B cell (primary cell): ENCODE measurements at regions not wholly inside any gene's neighbourhood (a gene's known extent, or its start where the extent isn't known, plus 50 kb on each side); places are given as distances from the start of the nearest gene placed in this dataset.

Experiments
- ATAC-seq: fragments of 200-7000 bp; cut with Tn5 transposase; one replicate; pipeline ENCODE4 v1.10.0; 2021; ENCODE audit warnings: low read depth, mild to moderate bottlenecking, moderate number of reproducible peaks, moderate library complexity
- CTCF ChIA-PET: fragments of 350-600 bp; sonication (Branson Sonifier 250); formaldehyde crosslinking; loops from one replicate; lab custom pipeline; 2021; ENCODE audit warnings: antibody characterized with exemption, inconsistent platforms; lab: Charles Lee
- POLR2A ChIA-PET: fragments of 350-600 bp; sonication (Branson Sonifier 250); formaldehyde crosslinking; loops from one replicate; lab custom pipeline; 2021; ENCODE audit warnings: antibody characterized with exemption; lab: Charles Lee
- DNase-seq: peaks from one replicate; pipeline ENCODE4 v3.0.0; 2013
- H2AFZ ChIP-seq: 2 replicates; pipeline ENCODE4 v1.6.1; 2012; ENCODE audit warnings: mild to moderate bottlenecking, low read depth, low read length; ENCODE audit not compliant: insufficient read depth, poor library complexity, severe bottlenecking
- H3K27ac ChIP-seq, 2 donors: 1 replicate in 1 of 2; 2 replicates in 1 of 2; pipeline ENCODE4 v1.5.1; 2012 to 2013; ENCODE audit warnings: low read length in 2 of 2, mild to moderate bottlenecking in 2 of 2, moderate library complexity in 1 of 2
- H3K27me3 ChIP-seq, 4 experiments: fragments of 200-600 bp in 1 of 4; sonication (generic) in 1 of 4; replicated peaks in 1 of 4; 1 replicate in 2 of 4; 2 replicates in 2 of 4; pipeline versions ENCODE4 v1.6.1 to v1.7.0; 2013 to 2016; ENCODE audit warnings: low read length in 3 of 4, mild to moderate bottlenecking in 2 of 4, mixed read lengths in 1 of 4, moderate library complexity in 1 of 4; ENCODE audit not compliant: insufficient read depth in 4 of 4, control insufficient read depth in 3 of 4; ENCODE audit errors: control extremely low read depth in 1 of 4
- H3K36me3 ChIP-seq, 2 experiments: replicated peaks in 1 of 2; 1 replicate in 1 of 2; 2 replicates in 1 of 2; pipeline versions ENCODE4 v1.6.1 to v1.7.1; 2013; ENCODE audit warnings: low read length in 1 of 2; ENCODE audit not compliant: insufficient read depth in 2 of 2, control insufficient read depth in 1 of 2; ENCODE audit errors: control extremely low read depth in 1 of 2, extremely low read depth in 1 of 2
- H3K4me1 ChIP-seq, 2 donors: fragments of 200-600 bp in 1 of 2; sonication (generic) in 1 of 2; 1 replicate in 1 of 2; 2 replicates in 1 of 2; pipeline versions ENCODE4 v1.5.1 to v1.6.1; 2013 to 2017; ENCODE audit warnings: low read length in 2 of 2; ENCODE audit not compliant: control insufficient read depth in 2 of 2, insufficient read depth in 2 of 2
- H3K4me2 ChIP-seq: replicated peaks from 2 replicates; pipeline ENCODE3; 2012; ENCODE audit warnings: mild to moderate bottlenecking, low read depth, low read length; ENCODE audit not compliant: poor library complexity, severe bottlenecking
- H3K4me3 ChIP-seq, 5 experiments: fragments of 200-600 bp in 1 of 5; sonication (generic) in 1 of 5; 1 replicate in 3 of 5; 2 replicates in 2 of 5; pipeline versions ENCODE4 v1.5.1 to v1.7.0; 2011 to 2016; ENCODE audit warnings: low read length in 4 of 5, mild to moderate bottlenecking in 4 of 5, low read depth in 2 of 5, control low read depth in 1 of 5, moderate library complexity in 1 of 5; ENCODE audit not compliant: insufficient read depth in 1 of 5; ENCODE audit errors: control extremely low read depth in 1 of 5, extremely low read depth in 1 of 5
- H3K79me2 ChIP-seq: fragments of 200-600 bp; sonication (generic); one replicate; pipeline ENCODE4 v1.6.0; 2016; ENCODE audit warnings: low read length; ENCODE audit not compliant: control insufficient read depth, insufficient read depth
- H3K9ac ChIP-seq: fragments of 200-600 bp; sonication (generic); 2 replicates; pipeline ENCODE4 v1.6.1; 2017; ENCODE audit warnings: mild to moderate bottlenecking, low read length, moderate library complexity
- H3K9me3 ChIP-seq, 3 donors: one replicate each; pipeline versions ENCODE4 v1.6.1 to v1.7.1; 2013; ENCODE audit warnings: low read length in 2 of 3; ENCODE audit not compliant: control insufficient read depth in 2 of 3, insufficient read depth in 1 of 3; ENCODE audit errors: control extremely low read depth in 1 of 3
- H4K20me1 ChIP-seq: 2 replicates; pipeline ENCODE4 v1.6.0; 2012; ENCODE audit warnings: mild to moderate bottlenecking, low read length; ENCODE audit not compliant: insufficient read depth, control insufficient read depth, poor library complexity, severe bottlenecking
- H3K27ac Mint-ChIP-seq: one replicate; pipeline ENCODE4 v1.8.0; 2021; ENCODE audit warnings: mixed read lengths
- H3K27me3 Mint-ChIP-seq: one replicate; pipeline ENCODE4 v1.8.0; 2021; ENCODE audit warnings: mixed read lengths
- H3K4me1 Mint-ChIP-seq: one replicate; pipeline ENCODE4 v1.8.0; 2021; ENCODE audit warnings: mixed read lengths
- H3K4me3 Mint-ChIP-seq: one replicate; pipeline ENCODE4 v1.8.0; 2021; ENCODE audit warnings: mixed read lengths
- H3K9me3 Mint-ChIP-seq: one replicate; pipeline ENCODE4 v1.8.0; 2022; ENCODE audit warnings: mixed read lengths; ENCODE audit not compliant: insufficient read depth
- CTCF ChIP-seq: fragments of 200-600 bp; IDR thresholded peaks from one replicate; pipeline ENCODE4 v1.8.0; 2022; ENCODE audit warnings: antibody characterized with exemption, mild to moderate bottlenecking
- EZH2 ChIP-seq: IDR thresholded peaks from 2 replicates; pipeline ENCODE4 v1.6.1; 2012; ENCODE audit warnings: borderline replicate concordance, low read depth, mild to moderate bottlenecking, moderate library complexity, low read length; ENCODE audit not compliant: insufficient read depth, poor library complexity, severe bottlenecking
- WGBS: methylation state at CpG from one replicate; pipeline ENCODE4 v1.1.5; 2013; ENCODE audit warnings: missing lambda C conversion rate; ENCODE audit not compliant: insufficient coverage; 5-methylcytosine and 5-hydroxymethylcytosine counted together
- intact Hi-C: fragments of 100-400 bp; cut with micrococcal nuclease; formaldehyde crosslinking; loops from one replicate; pipeline ENCODE4 v1.10.0; 2022

DNA sequence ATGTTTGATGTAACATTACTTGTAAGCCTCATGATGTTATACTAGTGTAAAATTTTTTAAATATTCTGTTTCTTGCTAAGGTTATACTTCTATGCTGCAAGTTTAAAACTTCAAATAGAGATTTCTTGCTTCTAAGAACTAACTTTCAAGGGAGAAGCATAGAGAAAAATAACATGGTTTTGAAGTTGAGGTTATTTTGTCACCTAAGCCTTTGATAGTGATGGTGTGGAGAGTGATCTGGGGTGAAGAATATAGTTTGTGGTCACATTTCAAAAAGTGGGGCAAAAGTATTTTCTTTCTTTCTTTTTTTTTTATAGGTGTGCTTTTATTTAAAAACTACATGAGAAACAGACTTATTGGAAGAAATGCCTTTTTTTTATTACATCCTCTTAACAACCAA is 162.4 kb downstream of the GATA3 start:
- intact Hi-C loops: no loop called here
- H3K4me1 ChIP-seq: no peaks in the 10 kb centered on the region
- POLR2A ChIA-PET: no interaction called here
- H3K79me2 ChIP-seq: no peaks in the 10 kb centered on the region
- no peak overlapping the region for H3K27ac Mint-ChIP-seq
- no peak overlapping the region for H2AFZ ChIP-seq
- CTCF ChIA-PET: no interaction called here
- H3K9me3 Mint-ChIP-seq: peaks cover 3% of the 10 kb centered on the region
- H3K4me3 Mint-ChIP-seq: no peak overlapping the region
- no peak overlapping the region for H3K9ac ChIP-seq
- H3K4me1 Mint-ChIP-seq: no peaks in the 10 kb centered on the region
- TF ChIP-seq EZH2: no peak
- no peak for TF ChIP-seq CTCF
- H3K27ac ChIP-seq: no peak overlapping the region
- no peak overlapping the region for H3K4me2 ChIP-seq
- no peaks in the 10 kb centered on the region for H3K36me3 ChIP-seq
- no peak overlapping the region for H3K4me3 ChIP-seq
- peaks cover 0 to 3% (median 0%) of the 10 kb centered on the region in 4 experiments for H3K27me3 ChIP-seq
- ATAC-seq (no peak), DNase-seq (no peak)
- H3K9me3 ChIP-seq: peaks cover 0 to 7% (median 0%) of the 10 kb centered on the region in 3 donors
- H4K20me1 ChIP-seq: no peaks in the 10 kb centered on the region
- H3K27me3 Mint-ChIP-seq: peaks cover 5% of the 10 kb centered on the region

GRCh38 chr10:8221451-8221850 is 167.0 kb downstream of the GATA3 start:
- ChIA-PET POLR2A (no interaction called here), CTCF (no interaction called here)
- Mint-ChIP-seq H3K4me1 (no peaks in the 10 kb centered on the region), H3K9me3 (peaks cover 1% of the 10 kb centered on the region), H3K27ac (no peak overlapping the region), H3K4me3 (no peak overlapping the region), H3K27me3 (peaks cover 3% of the 10 kb centered on the region)
- no peak overlapping the region for H2AFZ ChIP-seq
- H3K4me2 ChIP-seq: no peak overlapping the region
- no peak overlapping the region for H3K27ac ChIP-seq
- DNase-seq: no peak
- H3K4me3 ChIP-seq: no peak overlapping the region
- no peak for ATAC-seq
- H3K27me3 ChIP-seq: no peaks in the 10 kb centered on the region
- WGBS: 100% methylated on average over 6 of the region's 6 CpGs
- no peaks in the 10 kb centered on the region for H3K9me3 ChIP-seq
- intact Hi-C loops: no loop called here
- no peak for TF ChIP-seq EZH2
- TF ChIP-seq CTCF: no peak
- H3K4me1 ChIP-seq: no peaks in the 10 kb centered on the region
- H3K9ac ChIP-seq: no peak overlapping the region
- H3K79me2 ChIP-seq: no peaks in the 10 kb centered on the region
- H4K20me1 ChIP-seq: no peaks in the 10 kb centered on the region
- no peaks in the 10 kb centered on the region for H3K36me3 ChIP-seq
